GM19463 (cell line): ENCODE measurements at regions not wholly inside any gene's neighbourhood (a gene's known extent, or its start where the extent isn't known, plus 50 kb on each side); places are given as distances from the start of the nearest gene placed in this dataset.
A peak's percentile ranks its signal among the peaks of the same experiment; 100 is the strongest.

ENCODE experiments used
- ATAC-seq: cut with Tn5 transposase; IDR thresholded peaks from one replicate; pipeline ENCODE4 v1.9.1; 2021; ENCODE audit warnings: mild to moderate bottlenecking, moderate library complexity; ENCODE audit not compliant: unreplicated experiment

GRCh38 chr11:122248131-122248530, 132.1 kb upstream of the BLID start:
- ATAC-seq, result no peak

GRCh38 chr11:122246874-122247273, 130.9 kb upstream of the BLID start:
- no peak for ATAC-seq

DNA sequence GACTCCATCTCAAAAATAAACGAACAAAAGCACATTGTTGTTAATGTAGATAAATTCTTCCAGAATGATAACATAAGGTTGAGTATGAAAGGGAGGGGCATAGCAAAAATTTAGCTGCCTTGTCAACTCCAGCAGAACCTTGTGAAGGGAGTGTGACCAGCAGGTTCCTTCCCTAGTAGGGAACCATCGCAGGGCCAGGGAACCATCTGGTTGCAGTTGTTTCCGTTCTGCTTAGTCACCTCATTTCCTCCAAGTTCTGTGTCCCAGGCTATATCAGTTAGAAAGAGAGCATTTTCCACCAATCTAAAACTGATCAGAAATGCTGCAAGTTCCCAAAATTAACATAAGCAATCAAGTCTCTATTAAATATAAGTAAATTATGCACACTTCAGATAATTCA, 126.7 kb upstream of the BLID start:
- ATAC-seq, result no peak

- ATAC-seq, result no peak
Observed at GRCh38 chr11:122241566-122241965, 125.6 kb upstream of the BLID start.

- ATAC-seq, result no peak
Observed at GRCh38 chr11:122240638-122241037, 124.6 kb upstream of the BLID start.

- no peak for ATAC-seq
Observed at GRCh38 chr11:122235615-122236014, 119.6 kb upstream of the BLID start.

DNA sequence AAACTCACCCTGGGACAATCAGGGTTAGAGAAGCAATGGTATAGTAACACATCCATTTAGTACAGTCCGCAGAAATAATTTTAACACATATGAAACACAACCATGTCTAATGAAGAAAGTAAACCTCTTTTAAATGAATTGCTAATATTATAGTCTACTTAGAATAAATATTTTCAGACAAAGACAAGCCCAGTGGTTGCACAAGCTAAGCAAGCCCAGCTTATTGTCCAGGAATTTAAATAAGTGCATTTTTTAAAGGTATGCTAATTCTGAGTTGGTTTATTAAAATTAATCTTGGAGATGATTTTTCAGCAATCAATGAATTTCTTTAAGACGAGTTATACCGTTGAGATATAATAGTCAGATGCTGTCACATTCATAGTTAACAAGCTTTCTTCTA, 118.8 kb upstream of the BLID start:
- no peak for ATAC-seq

GRCh38 chr11:122234257-122234656, 118.2 kb upstream of the BLID start:
- ATAC-seq, result no peak

GRCh38 chr11:122232985-122233384, 117.0 kb upstream of the BLID start:
- no peak for ATAC-seq

DNA sequence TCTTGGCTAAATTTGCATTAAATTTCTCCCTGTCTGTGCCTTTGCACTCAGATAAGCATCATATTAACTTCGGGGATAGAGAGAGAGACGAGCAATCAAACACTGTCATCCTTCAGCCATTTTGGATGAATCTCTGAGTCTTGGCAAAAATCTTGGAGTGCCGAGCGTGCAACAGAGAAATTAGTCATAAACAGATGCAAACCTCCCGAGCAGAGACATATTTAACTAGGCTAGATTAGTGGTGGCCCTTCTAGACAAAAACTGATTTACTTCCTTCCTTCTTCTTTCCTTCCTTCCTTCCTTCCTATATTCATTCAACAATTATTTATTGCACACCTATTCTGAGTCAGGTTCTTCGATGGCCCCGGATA, 114.4 kb upstream of the BLID start:
- no peak for ATAC-seq

DNA sequence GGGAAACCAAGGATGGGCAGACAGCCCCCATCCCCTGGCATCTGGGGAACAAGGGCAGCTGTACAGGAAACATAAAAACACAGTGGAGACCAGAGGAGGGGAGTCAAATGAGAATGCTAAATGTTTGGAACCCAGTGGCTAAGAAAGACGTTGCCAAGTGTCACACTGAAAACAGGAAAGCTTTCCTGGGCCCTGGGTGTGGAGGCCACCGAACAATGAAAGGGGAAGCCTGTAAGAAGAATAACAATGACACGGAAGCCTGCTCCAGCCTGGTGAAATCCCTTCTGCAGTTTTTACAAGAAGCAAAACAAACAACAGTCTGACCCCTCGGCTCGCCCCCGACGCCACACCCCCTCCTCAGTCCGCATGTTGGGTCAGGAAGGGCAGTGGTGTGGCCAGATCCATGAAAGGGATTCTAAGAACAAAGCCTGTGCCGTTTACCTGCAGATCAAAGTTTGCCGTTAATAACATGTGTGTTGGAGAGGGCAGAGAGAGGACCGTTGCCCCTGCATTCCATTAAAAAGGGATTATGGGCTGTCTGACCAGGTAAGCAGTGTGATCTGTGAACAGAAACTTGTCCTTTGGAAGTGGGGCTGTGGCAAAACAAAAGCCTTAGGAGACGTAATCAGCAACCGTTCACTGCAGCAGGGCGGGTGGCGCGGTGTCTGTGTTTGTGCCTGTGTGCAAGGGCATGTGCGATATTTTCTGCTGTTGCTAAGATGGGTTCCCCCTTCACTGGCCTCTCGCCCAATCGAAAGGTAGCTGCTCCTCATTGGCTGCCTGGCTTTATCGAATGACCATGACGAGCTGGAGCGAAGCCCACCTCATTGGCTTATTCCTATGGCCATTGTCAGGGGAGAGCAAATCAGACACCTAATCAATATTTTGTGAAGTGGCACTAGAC, 113.7 kb upstream of the BLID start:
- ATAC-seq, result no peak

GRCh38 chr11:122229078-122229477, 113.1 kb upstream of the BLID start:
- no peak for ATAC-seq

GRCh38 chr11:122226810-122227379, 110.9 kb upstream of the BLID start:
- no peak for ATAC-seq

DNA sequence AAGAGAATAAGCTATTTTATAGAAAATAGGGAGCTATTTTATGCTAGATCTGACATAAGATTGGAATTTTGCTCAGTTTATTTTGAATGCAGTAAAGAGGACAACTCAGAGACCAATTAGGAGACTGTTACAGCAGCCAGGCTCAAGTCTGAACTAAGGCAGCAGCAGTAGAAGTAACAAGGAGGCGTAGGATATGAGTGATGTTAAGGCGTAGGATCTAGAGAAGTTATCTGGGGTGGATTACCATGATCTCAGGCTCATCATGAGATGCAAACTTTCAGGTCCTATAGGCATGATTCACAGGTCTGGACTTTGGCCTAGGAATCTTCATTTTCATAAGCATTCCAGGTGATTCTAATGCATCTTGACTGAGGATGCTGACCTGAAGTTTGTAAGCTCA, 108.9 kb upstream of the BLID start:
- no peak for ATAC-seq

DNA sequence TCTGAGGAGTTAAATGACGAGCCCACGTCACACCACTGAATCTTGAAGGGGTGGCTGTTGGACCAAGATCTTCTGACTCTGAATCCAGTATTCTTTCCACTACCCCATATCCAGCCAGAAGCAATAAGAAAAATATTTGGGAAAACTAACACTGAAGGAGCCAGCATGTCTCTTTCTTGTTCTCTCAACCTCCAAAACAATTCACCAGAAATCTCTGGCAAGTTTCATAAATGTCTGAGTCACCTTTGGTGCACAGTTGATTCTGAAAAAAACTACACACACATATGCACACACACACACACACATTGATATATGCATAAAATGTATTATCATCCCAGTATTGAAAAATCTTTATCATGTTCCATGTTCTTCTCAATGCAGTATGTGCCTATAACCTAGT, 104.3 kb upstream of the BLID start:
- ATAC-seq, result no peak

DNA sequence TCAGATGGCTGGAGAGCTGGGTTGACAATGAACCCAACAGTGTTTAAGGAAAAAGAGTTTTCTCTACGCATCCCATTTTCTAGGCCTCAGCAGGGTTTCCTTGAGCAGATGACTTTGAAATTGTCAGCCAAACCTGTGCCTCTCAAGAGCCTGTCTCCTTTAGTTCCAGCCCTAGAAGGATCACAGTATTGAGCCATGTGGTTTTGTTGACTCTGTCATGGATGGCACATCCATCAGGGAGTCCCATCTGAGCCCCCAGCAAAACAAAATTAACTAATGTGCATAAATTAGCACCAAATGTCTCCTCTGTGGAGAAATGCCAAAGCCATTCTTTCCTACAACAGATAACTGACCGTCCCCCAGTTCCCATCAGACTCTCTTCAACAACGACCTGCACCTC, 103.8 kb upstream of the BLID start:
- ATAC-seq, result no peak

- ATAC-seq, result peak; percentile 89
Observed at GRCh38 chr11:122215244-122215992, 99.4 kb upstream of the BLID start.

DNA sequence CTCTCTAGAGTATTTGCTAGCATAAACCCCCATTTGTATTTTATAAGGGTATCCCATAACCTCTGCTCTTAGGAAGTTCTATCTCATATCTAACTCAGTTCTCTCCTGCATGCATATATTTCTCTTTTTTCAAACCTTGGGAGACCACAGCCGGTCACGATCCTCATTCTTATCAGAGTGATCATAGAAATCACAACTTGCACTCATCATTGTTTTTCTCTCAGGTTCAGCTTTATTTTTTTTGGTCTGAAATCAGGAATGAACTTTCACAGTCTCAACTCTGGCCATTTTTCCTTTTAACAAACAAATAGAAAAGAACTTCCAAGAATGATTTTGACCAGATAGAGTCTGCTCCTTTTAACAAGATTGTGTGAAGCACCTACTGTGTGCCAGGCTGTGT, 98.6 kb upstream of the BLID start:
- no peak for ATAC-seq

GRCh38 chr11:122214080-122214479, 98.1 kb upstream of the BLID start:
- ATAC-seq, result no peak

DNA sequence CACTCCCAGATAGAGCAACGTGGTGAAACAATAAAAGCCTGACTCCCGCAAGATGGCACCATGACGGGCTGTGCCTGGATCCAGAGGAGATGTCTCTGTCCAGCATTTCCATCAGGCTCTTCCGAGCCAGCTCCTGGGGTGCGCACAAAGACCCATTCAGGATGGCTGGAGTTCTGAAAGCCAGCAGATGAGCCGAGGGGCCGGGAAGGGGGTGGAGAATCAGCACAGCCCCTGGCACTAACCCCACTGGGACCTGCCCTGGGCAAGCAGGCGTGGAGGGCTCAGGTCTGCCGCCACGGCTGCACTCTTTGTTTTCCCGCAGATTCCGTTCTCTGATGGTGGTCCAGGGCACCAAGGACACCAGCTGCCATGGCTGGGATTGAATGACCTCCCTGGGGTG, 97.2 kb upstream of the BLID start:
- no peak for ATAC-seq

DNA sequence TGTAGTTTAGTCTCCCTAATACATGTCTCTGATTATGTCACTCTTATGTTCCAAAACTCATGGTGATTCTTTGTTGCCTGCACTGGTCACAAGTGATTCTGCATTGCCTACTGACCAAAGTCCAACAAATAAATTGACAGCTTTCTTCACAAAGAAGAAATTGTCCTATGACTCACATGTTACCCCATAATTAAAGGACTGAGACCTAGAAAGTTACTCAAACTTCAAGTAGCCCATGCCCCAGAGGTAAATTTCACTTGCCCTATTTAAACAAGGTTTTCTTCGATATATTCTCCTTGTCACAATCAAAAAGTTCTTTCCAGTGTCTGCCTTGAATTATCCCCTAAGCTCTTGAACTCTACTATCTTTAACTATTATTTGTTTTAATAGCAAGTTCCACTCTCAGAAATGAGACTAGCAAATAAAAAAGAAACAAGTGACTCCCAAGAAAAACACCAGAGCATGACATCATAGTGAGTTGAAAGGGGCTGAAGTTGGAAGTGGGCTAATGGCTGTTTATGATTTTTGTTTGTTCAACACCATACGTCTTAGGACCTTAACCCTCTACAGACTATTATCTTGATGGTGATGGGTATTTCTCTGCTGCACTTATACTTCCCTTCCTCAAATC, 94.5 kb upstream of the BLID start:
- no peak for ATAC-seq
